ENCODE measurements at regions not wholly inside any gene's neighbourhood (a gene's known extent, or its start where the extent isn't known, plus 50 kb on each side); places are given as distances from the start of the nearest gene placed in this dataset.
A peak's percentile ranks its signal among the peaks of the same experiment; 100 is the strongest.

DNA sequence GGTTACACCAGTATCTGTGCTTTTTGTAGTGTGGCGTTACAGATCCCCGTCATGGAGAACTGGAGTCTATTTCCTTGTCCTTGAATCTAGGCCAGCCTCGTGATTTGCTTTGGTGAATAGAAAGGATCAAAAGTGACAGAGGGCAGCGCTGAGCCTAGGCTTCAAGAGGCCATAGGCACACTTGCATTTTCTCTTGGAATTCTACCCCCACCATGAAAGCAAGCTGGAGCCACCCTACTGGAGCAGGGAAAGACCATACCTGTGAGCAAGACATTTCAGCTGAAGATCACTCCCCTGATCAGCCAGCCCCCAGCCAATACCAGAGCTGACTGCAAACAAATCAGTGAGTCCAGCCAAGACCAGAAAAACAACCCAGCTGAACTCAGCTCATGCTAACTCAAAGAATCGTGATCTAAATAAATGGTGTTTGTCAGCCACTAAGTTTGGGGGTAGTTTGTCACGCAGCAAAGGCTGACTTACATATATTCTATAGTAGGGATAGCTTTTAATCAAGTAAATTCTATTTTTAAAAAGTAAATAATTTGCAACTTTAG is 521.9 kb upstream of the TBX3 start:
- TF ChIP-seq, protein P1, sequence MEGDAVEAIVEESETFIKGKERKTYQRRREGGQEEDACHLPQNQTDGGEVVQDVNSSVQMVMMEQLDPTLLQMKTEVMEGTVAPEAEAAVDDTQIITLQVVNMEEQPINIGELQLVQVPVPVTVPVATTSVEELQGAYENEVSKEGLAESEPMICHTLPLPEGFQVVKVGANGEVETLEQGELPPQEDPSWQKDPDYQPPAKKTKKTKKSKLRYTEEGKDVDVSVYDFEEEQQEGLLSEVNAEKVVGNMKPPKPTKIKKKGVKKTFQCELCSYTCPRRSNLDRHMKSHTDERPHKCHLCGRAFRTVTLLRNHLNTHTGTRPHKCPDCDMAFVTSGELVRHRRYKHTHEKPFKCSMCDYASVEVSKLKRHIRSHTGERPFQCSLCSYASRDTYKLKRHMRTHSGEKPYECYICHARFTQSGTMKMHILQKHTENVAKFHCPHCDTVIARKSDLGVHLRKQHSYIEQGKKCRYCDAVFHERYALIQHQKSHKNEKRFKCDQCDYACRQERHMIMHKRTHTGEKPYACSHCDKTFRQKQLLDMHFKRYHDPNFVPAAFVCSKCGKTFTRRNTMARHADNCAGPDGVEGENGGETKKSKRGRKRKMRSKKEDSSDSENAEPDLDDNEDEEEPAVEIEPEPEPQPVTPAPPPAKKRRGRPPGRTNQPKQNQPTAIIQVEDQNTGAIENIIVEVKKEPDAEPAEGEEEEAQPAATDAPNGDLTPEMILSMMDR (IDR thresholded peaks at IDR 0.05; ENCODE audit: unreplicated experiment): no peak
- no peak for DNase-seq (ENCODE audit: low spot score in 2 of 2, unreplicated experiment in 2 of 2)
- Mint-ChIP-seq H3K36me3 (no peaks in the 10 kb centered on the region), H3K9me3 (no peaks in the 10 kb centered on the region), H3K4me1 (peaks cover 62% of the 10 kb centered on the region), H3K27ac (peak overlapping the region; percentile 72), H3K4me3 (no peak overlapping the region), H3K27me3 (ENCODE audit: low read depth) (no peaks in the 10 kb centered on the region)

DNA sequence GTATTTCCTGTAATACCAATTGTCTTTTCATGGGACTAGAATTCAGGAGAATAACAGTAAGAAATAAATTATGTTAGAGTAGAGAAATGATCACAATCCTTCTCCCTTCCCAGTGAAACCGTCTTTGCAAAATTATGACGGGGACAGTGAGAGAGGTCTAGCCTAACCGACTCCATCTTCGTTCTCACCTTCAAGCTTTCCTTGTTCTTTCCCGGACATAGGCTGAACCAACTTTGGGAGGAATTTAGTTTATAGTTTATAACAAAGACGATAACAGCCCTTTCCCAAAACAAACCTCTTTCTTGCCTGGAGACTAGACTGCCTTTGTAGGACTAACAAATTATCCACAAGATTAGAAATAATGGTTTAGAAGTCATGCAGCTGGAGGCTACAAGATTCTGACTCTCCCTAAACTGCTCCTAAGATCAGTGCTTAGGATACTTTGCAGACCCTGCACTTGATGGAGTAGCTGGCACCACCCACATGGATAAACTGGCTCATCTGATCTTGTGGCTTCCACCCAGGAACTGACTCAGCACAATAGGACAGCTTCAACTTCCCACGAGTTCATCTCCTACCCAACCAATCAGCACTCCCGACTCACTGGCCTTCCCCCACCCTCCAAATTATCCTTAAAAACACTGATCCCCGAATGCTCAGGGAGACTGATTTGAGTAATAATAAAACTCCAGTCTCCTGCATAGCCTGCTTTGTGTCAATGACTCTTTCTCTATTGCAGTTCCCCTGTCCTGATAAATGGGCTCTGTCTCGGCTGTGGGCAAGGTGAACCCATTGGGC is 521.2 kb upstream of the TBX3 start:
- TF ChIP-seq, protein P1 (IDR thresholded peaks at IDR 0.05; ENCODE audit: unreplicated experiment): no peak
- Mint-ChIP-seq H3K27me3 (ENCODE audit: low read depth) (no peaks in the 10 kb centered on the region), H3K36me3 (no peaks in the 10 kb centered on the region), H3K4me1 (peaks cover 63% of the 10 kb centered on the region), H3K27ac (peak overlapping the region; percentile 72), H3K4me3 (no peak overlapping the region), H3K9me3 (no peaks in the 10 kb centered on the region)
- no peak for DNase-seq (ENCODE audit: low spot score in 2 of 2, unreplicated experiment in 2 of 2)

DNA sequence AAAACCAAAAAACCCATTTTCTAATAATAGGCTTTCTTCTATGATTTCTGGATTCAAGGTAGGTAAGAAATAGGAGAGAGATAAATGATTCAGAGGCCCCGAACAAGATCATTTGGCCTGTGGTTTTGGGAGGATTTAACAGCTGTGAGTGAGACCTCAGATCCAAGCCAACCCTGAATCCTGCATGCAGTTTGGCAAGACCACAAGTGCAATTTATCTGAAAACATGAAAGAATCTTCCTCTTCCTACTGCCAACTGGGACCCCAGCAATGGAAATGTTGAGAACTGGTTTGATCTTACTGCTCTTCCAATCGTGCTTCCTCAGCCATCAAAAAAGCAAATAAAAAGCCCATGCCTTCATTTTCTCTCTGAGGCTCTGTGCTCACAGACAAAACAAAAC is 519.7 kb upstream of the TBX3 start:
- peak overlapping the region; percentile 85 for H3K27ac Mint-ChIP-seq
- H3K27me3 Mint-ChIP-seq (ENCODE audit: low read depth): no peaks in the 10 kb centered on the region
- no peaks in the 10 kb centered on the region for H3K36me3 Mint-ChIP-seq
- TF ChIP-seq, protein P1 (IDR thresholded peaks at IDR 0.05; ENCODE audit: unreplicated experiment): no peak
- peaks cover 74% of the 10 kb centered on the region for H3K4me1 Mint-ChIP-seq
- no peaks in the 10 kb centered on the region for H3K9me3 Mint-ChIP-seq
- no peak for DNase-seq (ENCODE audit: low spot score in 2 of 2, unreplicated experiment in 2 of 2)
- H3K4me3 Mint-ChIP-seq: no peak overlapping the region

DNA sequence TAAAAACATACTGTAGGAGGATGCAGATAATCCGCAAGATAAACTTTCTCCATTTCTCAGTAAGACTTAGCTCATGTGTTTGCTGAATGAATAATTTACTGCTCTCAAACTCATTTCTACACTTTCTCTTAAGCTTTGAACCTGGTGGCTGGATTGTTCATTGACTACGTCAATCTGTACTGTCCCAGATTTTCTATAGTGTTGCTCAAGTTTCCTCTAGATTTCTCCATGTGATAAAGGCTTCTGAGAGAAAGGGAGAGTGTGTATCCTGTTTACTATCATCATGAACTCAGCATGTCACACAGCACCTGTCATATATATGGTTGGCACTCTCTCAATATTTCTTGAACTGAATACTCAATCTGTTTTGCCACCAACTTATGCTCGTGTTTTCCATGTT is 518.0 kb upstream of the TBX3 start:
- Mint-ChIP-seq H3K4me3 (no peak overlapping the region), H3K9me3 (no peaks in the 10 kb centered on the region), H3K4me1 (peaks cover 68% of the 10 kb centered on the region), H3K36me3 (no peaks in the 10 kb centered on the region), H3K27ac (peak overlapping the region; percentile 62), H3K27me3 (ENCODE audit: low read depth) (no peaks in the 10 kb centered on the region)
- TF ChIP-seq, protein P1 (IDR thresholded peaks at IDR 0.05; ENCODE audit: unreplicated experiment): no peak
- no peak for DNase-seq (ENCODE audit: low spot score in 2 of 2, unreplicated experiment in 2 of 2)

DNA sequence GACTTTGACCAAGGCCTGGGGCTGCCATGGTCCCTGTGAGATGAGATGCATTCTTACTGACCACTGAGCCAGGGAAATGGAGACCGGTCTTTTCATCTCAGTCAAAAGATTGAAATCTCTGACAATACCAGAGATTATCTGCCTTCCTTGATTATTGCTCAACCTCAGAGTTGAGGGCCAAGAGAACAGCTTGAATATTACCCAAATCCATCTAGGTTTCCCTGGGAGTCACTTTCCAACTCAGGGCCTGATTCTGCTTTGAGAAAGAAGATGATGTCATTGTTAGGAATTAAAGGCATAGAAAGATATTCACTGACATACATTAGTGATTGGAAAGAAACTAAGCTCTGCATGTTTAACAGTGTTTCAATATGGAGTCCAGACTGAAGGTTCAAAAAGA is 515.9 kb upstream of the TBX3 start:
- Mint-ChIP-seq H3K36me3 (no peaks in the 10 kb centered on the region), H3K27ac (peak overlapping the region; percentile 26), H3K9me3 (no peaks in the 10 kb centered on the region), H3K4me1 (peaks cover 57% of the 10 kb centered on the region), H3K4me3 (no peak overlapping the region), H3K27me3 (ENCODE audit: low read depth) (no peaks in the 10 kb centered on the region)
- TF ChIP-seq, protein P1 (IDR thresholded peaks at IDR 0.05; ENCODE audit: unreplicated experiment): no peak
- DNase-seq (ENCODE audit: low spot score in 2 of 2, unreplicated experiment in 2 of 2): no peak
